ENCODE measurements at regions not wholly inside any gene's neighbourhood (a gene's known extent, or its start where the extent isn't known, plus 50 kb on each side); places are given as distances from the start of the nearest gene placed in this dataset.

GRCh38 chr6:140343128-140343527, 968.7 kb upstream of the CITED2 start:
- H2AFZ ChIP-seq (ENCODE audit: low read depth, low read length), result no peak overlapping the region
- no peaks in the 10 kb centered on the region for H3K9me2 ChIP-seq (ENCODE audit: insufficient read depth, low read length)
- H3K4me2 ChIP-seq (ENCODE audit: low read length), result no peak overlapping the region
- H3K9me3 ChIP-seq (ENCODE audit: low read length), result no peaks in the 10 kb centered on the region
- H3F3A ChIP-seq (ENCODE audit: insufficient read depth, low read length, poor library complexity, severe bottlenecking), result no peaks in the 10 kb centered on the region
- H3K9ac ChIP-seq (ENCODE audit: low read length), result no peak overlapping the region
- H3K27me3 ChIP-seq (ENCODE audit: insufficient read depth, low read depth, low read length), result no peaks in the 10 kb centered on the region
- H4K20me1 ChIP-seq (ENCODE audit: insufficient read depth), result no peaks in the 10 kb centered on the region
- H3K36me3 ChIP-seq (ENCODE audit: insufficient read depth, low read length), result no peaks in the 10 kb centered on the region
- no peak overlapping the region for H3K27ac ChIP-seq (ENCODE audit: low read length)
- no peak for TF ChIP-seq POLR2AphosphoS5 (IDR thresholded peaks at IDR 0.05)
- no peak for TF ChIP-seq REST (IDR thresholded peaks at IDR 0.05; ENCODE audit: borderline replicate concordance)
- TF ChIP-seq MXI1 (conservative IDR thresholded peaks at IDR 0.05; ENCODE audit: poor library complexity, severe bottlenecking), result no peak
- no peak for TF ChIP-seq SMC3 (conservative IDR thresholded peaks at IDR 0.05; ENCODE audit: poor library complexity)
- TF ChIP-seq EZH2 (IDR thresholded peaks at IDR 0.05; ENCODE audit: borderline replicate concordance, insufficient read depth, low read length, poor library complexity, severe bottlenecking), result no peak
- TF ChIP-seq RAD21 (conservative IDR thresholded peaks at IDR 0.05), result no peak
- TF ChIP-seq CTCF (IDR thresholded peaks at IDR 0.05; ENCODE audit: poor library complexity, severe bottlenecking), result no peak
- TF ChIP-seq TAF1 (IDR thresholded peaks at IDR 0.05; ENCODE audit: low read depth), result no peak
- no peak for TF ChIP-seq EP300 (conservative IDR thresholded peaks at IDR 0.05; ENCODE audit: poor library complexity, severe bottlenecking)
- no peak overlapping the region for H3K4me3 ChIP-seq (ENCODE audit: low read length)
- H3K79me2 ChIP-seq (replicated peaks; ENCODE audit: insufficient read depth, low read length), result no peaks in the 10 kb centered on the region

- no peak overlapping the region for H3K4me3 ChIP-seq (ENCODE audit: low read length)
- H3K4me2 ChIP-seq (ENCODE audit: low read length), result no peak overlapping the region
- H3K9ac ChIP-seq (ENCODE audit: low read length), result no peak overlapping the region
- no peak overlapping the region for H3K27ac ChIP-seq (ENCODE audit: low read length)
- H3K36me3 ChIP-seq (ENCODE audit: insufficient read depth, low read length), result no peaks in the 10 kb centered on the region
- no peak overlapping the region for H2AFZ ChIP-seq (ENCODE audit: low read depth, low read length)
- H3K9me3 ChIP-seq (ENCODE audit: low read length), result no peaks in the 10 kb centered on the region
- H3K27me3 ChIP-seq (ENCODE audit: insufficient read depth, low read depth, low read length), result no peaks in the 10 kb centered on the region
- TF ChIP-seq EP300 (conservative IDR thresholded peaks at IDR 0.05; ENCODE audit: poor library complexity, severe bottlenecking) (no peak), RAD21 (conservative IDR thresholded peaks at IDR 0.05) (no peak), CTCF (IDR thresholded peaks at IDR 0.05; ENCODE audit: poor library complexity, severe bottlenecking) (no peak), POLR2AphosphoS5 (IDR thresholded peaks at IDR 0.05) (no peak), TAF1 (IDR thresholded peaks at IDR 0.05; ENCODE audit: low read depth) (no peak), EZH2 (IDR thresholded peaks at IDR 0.05; ENCODE audit: borderline replicate concordance, insufficient read depth, low read length, poor library complexity, severe bottlenecking) (no peak), SMC3 (conservative IDR thresholded peaks at IDR 0.05; ENCODE audit: poor library complexity) (no peak), REST (IDR thresholded peaks at IDR 0.05; ENCODE audit: borderline replicate concordance) (no peak), MXI1 (conservative IDR thresholded peaks at IDR 0.05; ENCODE audit: poor library complexity, severe bottlenecking) (no peak)
- H3K79me2 ChIP-seq (replicated peaks; ENCODE audit: insufficient read depth, low read length), result no peaks in the 10 kb centered on the region
- H4K20me1 ChIP-seq (ENCODE audit: insufficient read depth), result no peaks in the 10 kb centered on the region
- no peaks in the 10 kb centered on the region for H3F3A ChIP-seq (ENCODE audit: insufficient read depth, low read length, poor library complexity, severe bottlenecking)
- H3K9me2 ChIP-seq (ENCODE audit: insufficient read depth, low read length), result no peaks in the 10 kb centered on the region
These were observed 966.8 kb upstream of the CITED2 start for GRCh38 chr6:140341272-140341671.

Measured in neural cell (in vitro differentiated cells).